Breast epithelium (tissue), 4 donors: ENCODE measurements at regions not wholly inside any gene's neighbourhood (a gene's known extent, or its start where the extent isn't known, plus 50 kb on each side); places are given as distances from the start of the nearest gene placed in this dataset.

Experiments
- DNase-seq, 2 donors: peaks; one replicate each; pipeline ENCODE4 v3.0.0-alpha.2; 2019; ENCODE audit warnings: low spot score in 2 of 2
- H3K27ac ChIP-seq, 2 donors: fragments of 200-600 bp; sonication (generic) in 1 of 2; one replicate each; pipeline ENCODE4 v1.5.1; 2016 to 2019; ENCODE audit warnings: mild to moderate bottlenecking in 1 of 2
- H3K27me3 ChIP-seq, 2 donors: fragments of 200-600 bp; sonication (generic) in 1 of 2; one replicate each; pipeline versions ENCODE4 v1.5.1 to v1.6.0; 2017 to 2019; ENCODE audit warnings: control low read depth in 1 of 2, mild to moderate bottlenecking in 1 of 2
- H3K36me3 ChIP-seq: fragments of 200-600 bp; one replicate; pipeline ENCODE4 v1.5.1; 2019
- H3K4me1 ChIP-seq, 2 donors: fragments of 200-600 bp; sonication (generic); one replicate each; pipeline ENCODE4 v1.5.1; 2016 to 2019; ENCODE audit warnings: control low read depth in 1 of 2
- H3K4me3 ChIP-seq, 3 donors: fragments of 200-600 bp; sonication (generic); 1 replicate in 2 of 3; 2 replicates in 1 of 3; pipeline ENCODE4 v1.5.1; 2016 to 2019; ENCODE audit warnings: mild to moderate bottlenecking in 3 of 3, moderate library complexity in 2 of 3
- H3K9me3 ChIP-seq, 2 donors: fragments of 200-600 bp; sonication (generic) in 1 of 2; one replicate each; pipeline ENCODE4 v1.5.1; 2016 to 2019; ENCODE audit warnings: control low read depth in 1 of 2
- POLR2A ChIP-seq: fragments of 450-650 bp; IDR thresholded peaks from one replicate; pipeline ENCODE4 v1.6.1; 2016; ENCODE audit warnings: antibody characterized with exemption, mild to moderate bottlenecking, moderate library complexity
- POLR2AphosphoS5 ChIP-seq, 3 donors: sonication (generic); formaldehyde crosslinking; IDR thresholded peaks; one replicate each; pipeline ENCODE4 v1.6.1; 2017; ENCODE audit warnings: antibody characterized with exemption in 3 of 3
- intact Hi-C: fragments of 100-400 bp; cut with DNase I; formaldehyde crosslinking; loops from one replicate; pipeline ENCODE4 v1.15.1; 2023; ENCODE audit warnings: low total_unique reads
- TF ChIP-seq, protein P1 (sequence below), 3 donors: fragments of 450-650 bp; IDR thresholded peaks; one replicate each; pipeline ENCODE4 v1.5.1; 2016 to 2017; ENCODE audit warnings: antibody characterized with exemption in 3 of 3, mild to moderate bottlenecking in 3 of 3, moderate library complexity in 3 of 3

DNA sequence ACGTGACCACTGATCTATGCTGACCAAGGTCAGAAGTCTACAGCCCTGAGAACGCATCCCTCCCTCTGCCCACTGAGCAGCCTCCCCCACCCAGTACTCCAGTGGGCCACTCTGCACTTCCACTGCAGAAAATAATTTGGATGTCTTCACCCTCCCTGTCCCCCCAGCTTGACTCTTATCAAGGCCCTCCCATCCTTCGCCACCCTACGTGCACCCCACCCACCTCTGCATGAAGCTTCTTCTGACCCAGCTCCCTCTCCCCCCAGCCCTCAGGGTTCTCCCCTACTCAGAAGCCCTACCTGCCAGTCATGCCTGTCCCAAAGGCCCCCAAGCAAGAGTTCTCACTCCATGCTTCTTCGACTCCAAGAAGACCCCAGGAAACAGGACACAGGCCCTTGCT lies 138.5 kb upstream of the FSTL4 start:
- TF ChIP-seq POLR2A (no peak), POLR2AphosphoS5 (IDR thresholded peaks at IDR 0.05) (no peak)
- TF ChIP-seq, protein P1, sequence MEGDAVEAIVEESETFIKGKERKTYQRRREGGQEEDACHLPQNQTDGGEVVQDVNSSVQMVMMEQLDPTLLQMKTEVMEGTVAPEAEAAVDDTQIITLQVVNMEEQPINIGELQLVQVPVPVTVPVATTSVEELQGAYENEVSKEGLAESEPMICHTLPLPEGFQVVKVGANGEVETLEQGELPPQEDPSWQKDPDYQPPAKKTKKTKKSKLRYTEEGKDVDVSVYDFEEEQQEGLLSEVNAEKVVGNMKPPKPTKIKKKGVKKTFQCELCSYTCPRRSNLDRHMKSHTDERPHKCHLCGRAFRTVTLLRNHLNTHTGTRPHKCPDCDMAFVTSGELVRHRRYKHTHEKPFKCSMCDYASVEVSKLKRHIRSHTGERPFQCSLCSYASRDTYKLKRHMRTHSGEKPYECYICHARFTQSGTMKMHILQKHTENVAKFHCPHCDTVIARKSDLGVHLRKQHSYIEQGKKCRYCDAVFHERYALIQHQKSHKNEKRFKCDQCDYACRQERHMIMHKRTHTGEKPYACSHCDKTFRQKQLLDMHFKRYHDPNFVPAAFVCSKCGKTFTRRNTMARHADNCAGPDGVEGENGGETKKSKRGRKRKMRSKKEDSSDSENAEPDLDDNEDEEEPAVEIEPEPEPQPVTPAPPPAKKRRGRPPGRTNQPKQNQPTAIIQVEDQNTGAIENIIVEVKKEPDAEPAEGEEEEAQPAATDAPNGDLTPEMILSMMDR (IDR thresholded peaks at IDR 0.05), result no peak
- intact Hi-C loops, result no loop called here
- H3K36me3 ChIP-seq, result no peaks in the 10 kb centered on the region
- no peak for DNase-seq
- H3K4me1 ChIP-seq, result no peaks in the 10 kb centered on the region
- H3K9me3 ChIP-seq, result no peaks in the 10 kb centered on the region
- H3K27ac ChIP-seq, result no peak overlapping the region
- no peak overlapping the region for H3K4me3 ChIP-seq
- no peaks in the 10 kb centered on the region for H3K27me3 ChIP-seq

DNA sequence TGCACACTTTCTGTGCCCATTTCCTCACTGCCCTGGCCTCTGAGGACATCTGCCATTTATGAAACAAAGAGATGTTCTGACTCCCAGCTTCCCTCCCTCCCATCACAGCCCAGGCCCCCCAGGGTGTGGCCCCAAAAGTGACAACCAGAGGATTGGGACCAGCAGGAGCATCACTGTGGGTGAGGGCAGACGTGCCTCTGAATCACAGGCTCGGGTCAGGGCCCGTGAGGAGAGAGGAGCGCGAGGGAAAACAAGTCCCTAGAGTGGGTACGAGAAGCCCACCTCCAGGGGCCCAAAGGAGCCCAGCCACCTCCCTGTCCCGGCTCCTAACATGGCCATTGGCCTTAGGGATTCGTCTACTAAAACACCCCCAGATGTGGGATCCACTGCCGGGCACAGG lies 138.0 kb upstream of the FSTL4 start:
- Histone ChIP-seq H3K4me3 (no peak overlapping the region), H3K27me3 (no peaks in the 10 kb centered on the region), H3K9me3 (no peaks in the 10 kb centered on the region), H3K4me1 (no peaks in the 10 kb centered on the region), H3K36me3 (no peaks in the 10 kb centered on the region), H3K27ac (no peak overlapping the region)
- intact Hi-C loops, result no loop called here
- DNase-seq, result no peak
- TF ChIP-seq POLR2A (no peak), POLR2AphosphoS5 (IDR thresholded peaks at IDR 0.05) (no peak)
- TF ChIP-seq, protein P1 (IDR thresholded peaks at IDR 0.05), result no peak

DNA sequence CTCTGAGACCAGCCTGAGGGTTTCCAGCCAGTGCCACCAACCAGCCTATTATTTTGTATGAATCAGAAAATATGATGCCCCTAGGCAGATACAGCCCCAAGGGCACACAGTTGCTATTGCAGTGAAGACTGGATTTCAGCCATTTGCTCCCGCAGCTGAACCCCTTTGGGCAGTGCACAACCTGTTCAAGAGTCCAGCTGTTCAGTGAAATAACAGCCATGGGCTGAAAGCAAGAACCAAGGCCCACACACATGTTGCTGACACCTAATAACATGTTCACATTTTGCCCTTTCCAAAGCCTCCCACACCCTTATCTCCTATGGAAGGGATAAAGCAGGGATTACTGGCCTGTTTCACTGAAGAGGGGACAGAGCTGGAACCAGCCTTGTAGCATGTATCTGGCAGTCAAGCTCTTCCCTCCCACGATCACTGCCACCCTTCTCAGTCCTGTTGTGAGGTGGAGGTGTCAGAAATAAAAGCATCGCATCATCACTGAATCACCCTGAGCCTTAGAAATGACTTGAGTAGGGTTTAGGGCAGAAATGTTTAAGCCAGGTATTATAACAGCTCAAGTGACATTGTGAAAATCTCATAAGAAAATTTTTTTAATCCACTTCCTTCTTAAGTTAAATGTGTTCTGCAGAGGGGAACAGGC lies 137.1 kb upstream of the FSTL4 start:
- H3K4me1 ChIP-seq, result no peaks in the 10 kb centered on the region
- DNase-seq, result no peak
- no peaks in the 10 kb centered on the region for H3K36me3 ChIP-seq
- no peak overlapping the region for H3K27ac ChIP-seq
- H3K9me3 ChIP-seq, result no peaks in the 10 kb centered on the region
- H3K27me3 ChIP-seq, result no peaks in the 10 kb centered on the region
- no peak overlapping the region for H3K4me3 ChIP-seq
- TF ChIP-seq POLR2A (no peak), POLR2AphosphoS5 (IDR thresholded peaks at IDR 0.05) (no peak)
- TF ChIP-seq, protein P1 (IDR thresholded peaks at IDR 0.05), result no peak
- intact Hi-C loops, result no loop called here

DNA sequence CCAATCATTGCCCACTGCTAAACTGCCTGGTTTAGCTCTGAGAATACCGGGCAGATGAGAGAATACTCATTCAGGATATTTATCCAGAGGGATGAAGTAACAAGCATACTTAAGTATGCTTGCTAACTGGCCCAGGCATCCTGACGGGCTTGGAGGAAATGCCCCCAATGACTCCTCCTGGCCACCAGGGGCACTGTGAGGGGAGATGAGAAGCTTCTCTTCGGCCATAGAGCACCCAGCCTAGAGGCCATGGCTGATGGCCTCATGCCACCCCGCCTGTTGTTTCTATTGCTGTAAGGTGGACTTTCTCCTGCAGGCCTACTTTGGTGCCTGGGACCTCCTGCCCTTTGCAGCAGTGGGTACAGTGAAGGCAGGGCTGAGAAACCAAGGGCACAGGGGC lies 134.5 kb upstream of the FSTL4 start:
- no peaks in the 10 kb centered on the region for H3K4me1 ChIP-seq
- no peak for TF ChIP-seq POLR2A
- TF ChIP-seq, protein P1 (IDR thresholded peaks at IDR 0.05), result no peak
- TF ChIP-seq POLR2AphosphoS5 (IDR thresholded peaks at IDR 0.05), result no peak
- H3K9me3 ChIP-seq, result no peaks in the 10 kb centered on the region
- no peak overlapping the region for H3K4me3 ChIP-seq
- DNase-seq, result no peak
- H3K36me3 ChIP-seq, result no peaks in the 10 kb centered on the region
- H3K27me3 ChIP-seq, result no peaks in the 10 kb centered on the region
- H3K27ac ChIP-seq, result no peak overlapping the region
- intact Hi-C loops, result no loop called here

DNA sequence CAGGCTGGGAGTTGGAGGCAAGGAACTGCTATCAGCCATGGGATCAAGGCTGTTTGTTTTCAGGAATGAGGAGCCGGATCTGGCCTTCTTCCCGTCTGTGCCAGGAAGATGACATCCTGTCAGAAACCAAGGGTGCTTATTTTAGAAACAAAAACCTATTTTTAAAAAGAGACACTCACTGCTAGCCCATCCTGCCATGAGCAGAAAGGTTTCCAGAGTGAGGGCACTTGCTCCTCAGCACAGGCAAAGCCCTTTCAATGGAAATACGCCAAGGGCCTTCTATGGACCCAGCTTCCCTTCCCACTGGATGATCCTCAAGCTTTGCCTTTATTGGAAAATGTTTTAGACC lies 132.6 kb upstream of the FSTL4 start:
- Histone ChIP-seq H3K4me1 (no peaks in the 10 kb centered on the region), H3K27me3 (no peaks in the 10 kb centered on the region), H3K4me3 (no peak overlapping the region), H3K9me3 (no peaks in the 10 kb centered on the region), H3K27ac (peak overlapping the region in 1 of 2 donors; percentile 43), H3K36me3 (no peaks in the 10 kb centered on the region)
- intact Hi-C loops, result no loop called here
- no peak for DNase-seq
- no peak for TF ChIP-seq POLR2AphosphoS5 (IDR thresholded peaks at IDR 0.05)
- TF ChIP-seq POLR2A, result no peak
- TF ChIP-seq, protein P1 (IDR thresholded peaks at IDR 0.05), result no peak
